Lower leg skin (tissue), 3 donors: ENCODE measurements at regions not wholly inside any gene's neighbourhood (a gene's known extent, or its start where the extent isn't known, plus 50 kb on each side); places are given as distances from the start of the nearest gene placed in this dataset.

ENCODE experiments used
- POLR2A ChIP-seq, 2 donors: fragments of 450-650 bp; IDR thresholded peaks; one replicate each; pipeline ENCODE4 v1.6.1; 2016 to 2017; ENCODE audit warnings: antibody characterized with exemption in 2 of 2, mild to moderate bottlenecking in 1 of 2, moderate library complexity in 1 of 2
- TF ChIP-seq, protein P1 (sequence below), 3 donors: fragments of 450-650 bp; IDR thresholded peaks; one replicate each; pipeline ENCODE4 v1.5.1; 2016; ENCODE audit warnings: antibody characterized with exemption in 3 of 3, mild to moderate bottlenecking in 3 of 3, moderate library complexity in 2 of 3

DNA sequence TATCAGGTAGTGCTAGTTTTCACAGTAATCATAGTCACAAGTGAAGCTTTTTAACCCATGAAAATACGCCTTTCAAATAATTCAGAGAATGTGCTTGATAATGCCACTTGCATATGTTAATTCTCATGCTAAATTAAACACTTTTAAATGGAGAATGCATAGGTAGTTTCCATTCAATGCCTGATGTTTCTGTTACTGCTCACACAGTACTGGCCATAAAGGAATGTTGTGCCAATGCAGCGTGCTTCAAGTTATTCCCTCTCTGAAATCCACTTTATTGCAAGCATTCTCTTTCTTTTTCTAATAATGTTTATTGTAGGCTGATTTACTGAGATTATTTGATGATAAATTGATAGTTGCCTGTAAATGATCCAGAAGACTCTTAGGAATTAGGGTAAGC is 513.0 kb upstream of the KLF12 start:
- TF ChIP-seq, protein P1, sequence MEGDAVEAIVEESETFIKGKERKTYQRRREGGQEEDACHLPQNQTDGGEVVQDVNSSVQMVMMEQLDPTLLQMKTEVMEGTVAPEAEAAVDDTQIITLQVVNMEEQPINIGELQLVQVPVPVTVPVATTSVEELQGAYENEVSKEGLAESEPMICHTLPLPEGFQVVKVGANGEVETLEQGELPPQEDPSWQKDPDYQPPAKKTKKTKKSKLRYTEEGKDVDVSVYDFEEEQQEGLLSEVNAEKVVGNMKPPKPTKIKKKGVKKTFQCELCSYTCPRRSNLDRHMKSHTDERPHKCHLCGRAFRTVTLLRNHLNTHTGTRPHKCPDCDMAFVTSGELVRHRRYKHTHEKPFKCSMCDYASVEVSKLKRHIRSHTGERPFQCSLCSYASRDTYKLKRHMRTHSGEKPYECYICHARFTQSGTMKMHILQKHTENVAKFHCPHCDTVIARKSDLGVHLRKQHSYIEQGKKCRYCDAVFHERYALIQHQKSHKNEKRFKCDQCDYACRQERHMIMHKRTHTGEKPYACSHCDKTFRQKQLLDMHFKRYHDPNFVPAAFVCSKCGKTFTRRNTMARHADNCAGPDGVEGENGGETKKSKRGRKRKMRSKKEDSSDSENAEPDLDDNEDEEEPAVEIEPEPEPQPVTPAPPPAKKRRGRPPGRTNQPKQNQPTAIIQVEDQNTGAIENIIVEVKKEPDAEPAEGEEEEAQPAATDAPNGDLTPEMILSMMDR (IDR thresholded peaks at IDR 0.05): no peak
- TF ChIP-seq POLR2A (IDR thresholded peaks at IDR 0.05): no peak
